Astrocyte of the spinal cord (primary cell): ENCODE measurements at regions not wholly inside any gene's neighbourhood (a gene's known extent, or its start where the extent isn't known, plus 50 kb on each side); places are given as distances from the start of the nearest gene placed in this dataset.

Experiments
- DNase-seq: peaks from one replicate; pipeline ENCODE4 v3.0.0; 2011; ENCODE audit warnings: low read depth, low spot score
- H3K4me3 ChIP-seq: 2 replicates; pipeline ENCODE4 v1.5.1; 2011; ENCODE audit warnings: low read depth, mild to moderate bottlenecking, low read length, moderate library complexity
- CTCF ChIP-seq: IDR thresholded peaks from 2 replicates; pipeline ENCODE4 v1.5.1; 2012; ENCODE audit warnings: low read depth, mild to moderate bottlenecking, low read length, inconsistent platforms
- in situ Hi-C: cut with HindIII; loops from 2 replicates; pipeline ENCODE4 v1.10.0; 2017; ENCODE audit warnings: low sequenced_read_pairs

DNA sequence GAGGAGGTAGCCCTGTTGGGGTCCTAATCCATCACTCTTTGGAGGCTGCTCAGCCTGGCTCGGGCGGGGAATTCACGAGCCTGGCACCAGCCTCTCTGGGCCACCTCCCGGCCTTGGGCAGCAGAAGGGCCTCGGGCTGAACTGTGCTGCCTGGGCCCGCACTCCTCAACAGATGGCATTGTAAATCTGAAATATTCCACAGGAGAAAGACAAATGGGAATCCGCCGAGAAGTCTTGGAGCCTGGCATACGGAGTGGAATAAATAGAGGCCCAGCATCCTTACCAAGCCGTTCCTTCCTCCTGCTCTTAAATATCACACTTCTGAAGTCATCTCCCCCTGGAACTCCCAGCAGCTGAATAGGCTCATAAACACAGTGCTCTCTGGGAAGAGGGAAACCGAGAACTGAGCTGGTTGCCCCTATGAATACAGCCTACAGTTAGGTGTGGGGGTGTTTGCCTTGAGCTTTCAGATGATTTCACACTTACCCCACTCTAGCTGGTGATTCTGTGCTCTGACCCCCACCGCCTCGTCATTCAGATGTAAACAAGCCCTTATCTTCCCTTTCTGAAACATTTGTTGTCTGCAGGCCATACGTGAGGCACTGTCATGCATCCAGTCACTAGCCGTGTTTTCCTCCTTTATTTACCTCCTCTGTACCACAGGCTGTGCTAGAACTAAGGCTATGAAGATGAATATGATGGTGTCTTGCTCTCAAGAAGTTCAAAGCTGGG is 455.0 kb upstream of the CLINT1 start:
- in situ Hi-C loops: no loop called here
- TF ChIP-seq CTCF: no peak
- no peak for DNase-seq
- no peak overlapping the region for H3K4me3 ChIP-seq

DNA sequence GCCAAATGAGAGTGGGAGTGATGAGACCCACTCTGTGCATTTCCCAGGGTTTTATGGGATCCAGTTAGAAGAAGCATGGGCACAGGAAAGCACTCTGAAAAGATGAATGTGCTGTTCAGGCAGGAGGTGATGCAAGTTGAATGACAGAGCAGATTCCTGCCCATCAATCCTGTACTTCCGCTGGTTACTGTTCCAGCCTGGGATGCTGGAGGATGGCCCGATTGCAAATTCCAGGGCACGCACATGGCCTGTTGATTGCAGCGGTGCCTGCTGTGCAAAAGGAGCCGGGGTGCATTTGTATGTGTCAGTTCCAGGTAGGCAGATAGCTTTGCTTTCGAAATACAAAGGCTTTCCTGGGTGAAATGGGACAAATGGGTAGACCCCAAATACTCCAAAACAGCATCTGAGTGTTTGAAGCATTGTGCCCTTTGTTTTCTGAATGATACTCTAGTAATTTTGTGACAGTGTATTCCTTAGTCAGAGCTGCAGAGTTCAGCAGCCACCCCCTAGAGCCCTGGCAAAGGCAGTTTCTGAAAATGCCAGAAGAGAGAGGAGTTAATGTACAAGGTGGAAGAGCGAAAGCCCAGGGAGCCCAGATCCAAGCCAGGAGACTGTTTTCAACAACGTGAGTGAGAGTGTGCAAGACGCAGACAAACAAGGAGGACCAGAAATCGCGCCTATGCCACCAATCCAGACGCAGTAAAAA is 454.2 kb upstream of the CLINT1 start:
- in situ Hi-C loops: no loop called here
- H3K4me3 ChIP-seq: no peak overlapping the region
- DNase-seq: no peak
- no peak for TF ChIP-seq CTCF

DNA sequence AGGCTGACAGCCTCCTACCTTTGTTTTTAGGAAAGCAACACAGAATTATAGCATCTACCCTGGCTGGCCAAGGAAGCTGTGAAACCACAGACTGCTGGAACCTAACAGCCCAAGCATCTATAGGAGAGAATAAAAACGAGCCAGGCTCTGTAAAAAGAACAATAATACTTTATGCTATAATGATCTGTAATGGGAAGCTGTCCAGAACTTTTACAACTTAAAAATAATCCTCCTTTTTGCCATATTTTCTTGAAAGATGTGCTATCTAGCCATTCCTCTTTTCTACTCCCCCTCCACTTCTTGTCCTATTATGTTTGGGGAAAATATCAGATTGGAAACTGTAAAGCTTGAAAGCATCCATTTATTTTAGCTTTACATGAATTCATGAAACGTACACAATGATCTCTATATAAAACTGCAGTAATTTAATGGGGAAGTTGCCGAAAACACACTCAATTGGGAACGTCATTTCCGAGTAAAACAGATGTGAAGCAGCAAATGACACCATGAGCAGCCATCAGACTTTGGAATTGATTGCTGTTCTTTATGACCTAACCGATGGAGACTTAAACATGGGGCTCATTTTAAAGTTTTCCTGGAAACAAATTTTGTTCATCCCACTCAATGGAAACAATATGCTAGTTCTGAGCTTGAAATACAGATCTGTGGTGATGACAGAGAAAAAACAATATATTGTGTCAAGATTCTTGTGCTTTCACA is 450.3 kb upstream of the CLINT1 start:
- DNase-seq: no peak
- no peak for TF ChIP-seq CTCF
- in situ Hi-C loops: no loop called here
- H3K4me3 ChIP-seq: no peak overlapping the region

DNA sequence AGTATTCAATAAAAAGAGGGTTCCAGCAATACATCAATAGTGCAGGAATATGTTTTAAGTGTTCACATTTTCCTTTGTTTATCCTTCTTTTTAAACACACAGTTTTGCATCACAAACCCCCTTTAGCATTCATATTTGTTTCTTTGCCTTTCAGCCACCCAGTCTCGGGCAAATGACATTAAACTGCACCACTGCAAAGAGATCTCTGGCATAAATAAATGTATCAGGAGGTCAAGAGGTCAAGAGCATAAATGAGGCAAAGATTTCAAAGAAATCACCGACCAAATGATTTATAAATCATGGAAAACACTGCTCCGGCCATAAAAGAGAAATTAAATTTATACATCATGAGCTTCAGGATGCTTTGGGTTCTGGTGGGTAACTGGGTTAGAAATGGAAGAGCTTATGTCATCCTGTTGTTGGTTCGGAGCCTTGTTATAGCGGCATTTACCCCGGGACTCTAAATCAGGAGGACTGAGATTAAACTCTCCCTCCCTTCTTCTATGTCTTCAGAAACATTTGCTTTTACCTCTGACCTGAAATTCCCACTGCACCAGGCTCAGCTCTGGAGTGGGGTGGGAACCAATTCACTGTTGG is 449.6 kb upstream of the CLINT1 start:
- TF ChIP-seq CTCF: no peak
- in situ Hi-C loops: no loop called here
- DNase-seq: no peak
- no peak overlapping the region for H3K4me3 ChIP-seq

DNA sequence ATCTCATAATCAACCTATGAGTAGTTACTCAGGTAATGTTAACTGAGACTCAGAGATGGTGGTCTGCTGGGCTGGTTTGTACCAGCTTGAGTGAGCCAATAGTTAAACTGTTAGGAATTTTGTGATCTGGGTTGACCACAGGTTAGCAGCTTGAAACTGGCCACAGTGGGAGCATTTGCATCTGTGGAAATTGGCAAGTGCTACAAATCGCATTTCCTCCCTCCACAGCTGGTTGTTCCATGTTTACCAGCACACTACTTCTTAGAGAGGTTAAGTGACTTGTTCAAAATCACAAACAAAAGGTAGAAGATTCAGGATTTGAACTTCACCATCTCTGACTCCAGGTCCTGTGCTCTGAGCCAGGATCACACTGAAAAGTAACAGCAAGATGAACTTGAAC is 446.9 kb upstream of the CLINT1 start:
- no peak for DNase-seq
- H3K4me3 ChIP-seq: no peak overlapping the region
- TF ChIP-seq CTCF: no peak
- in situ Hi-C loops: no loop called here

DNA sequence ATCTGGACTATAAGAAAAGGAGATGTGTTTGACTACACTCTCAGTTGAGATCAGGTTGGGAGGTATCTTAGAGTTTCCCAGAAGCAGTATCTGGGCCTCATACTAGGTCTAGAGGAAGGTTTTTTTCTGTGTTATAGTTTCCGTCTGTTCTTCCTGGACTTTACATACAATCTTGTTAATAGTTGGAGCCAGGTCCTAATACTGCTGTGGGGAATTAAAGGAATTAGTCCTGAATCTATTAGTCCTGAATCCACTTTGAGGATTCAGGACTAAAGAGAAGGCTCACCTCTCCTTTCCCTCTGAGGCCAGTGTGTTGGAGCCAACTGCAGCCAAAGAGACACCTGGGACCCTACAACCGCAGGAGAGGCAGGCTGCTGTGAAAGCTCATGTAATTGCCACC is 445.7 kb upstream of the CLINT1 start:
- TF ChIP-seq CTCF: no peak
- H3K4me3 ChIP-seq: no peak overlapping the region
- in situ Hi-C loops: no loop called here
- DNase-seq: no peak
